ENCODE measurements at regions not wholly inside any gene's neighbourhood (a gene's known extent, or its start where the extent isn't known, plus 50 kb on each side); places are given as distances from the start of the nearest gene placed in this dataset.

GRCh38 chr12:125220404-125221273 is 155.4 kb downstream of the AACS start:
- in situ Hi-C loops (cut with HindIII; ENCODE audit: low pct_ligation_motif_present, low pct_unique_long_range_greater_than_20kb, low sequenced_read_pairs) = no loop called here
- no peak for DNase-seq

DNA sequence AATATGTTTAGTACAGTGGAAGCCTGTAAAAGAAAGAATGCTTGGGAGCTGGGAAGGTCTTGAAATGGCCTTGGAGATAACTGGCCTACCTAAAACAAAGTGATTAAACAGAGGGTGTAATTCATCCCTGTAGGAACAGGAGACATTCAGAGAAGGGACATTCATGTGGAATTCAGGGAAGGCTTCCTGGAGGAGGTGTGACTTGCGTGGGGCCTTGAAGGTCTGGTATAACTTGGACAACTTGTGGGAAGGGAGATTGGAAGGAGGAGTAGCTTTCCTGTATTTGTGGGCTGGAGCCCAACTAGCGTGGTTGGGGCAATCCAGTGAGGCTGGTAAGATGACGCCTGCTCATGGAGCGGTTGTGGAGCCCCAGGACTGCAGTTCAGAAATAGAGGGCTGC is 156.4 kb downstream of the AACS start:
- in situ Hi-C loops (cut with HindIII; ENCODE audit: low pct_ligation_motif_present, low pct_unique_long_range_greater_than_20kb, low sequenced_read_pairs) = no loop called here
- DNase-seq = no peak

DNA sequence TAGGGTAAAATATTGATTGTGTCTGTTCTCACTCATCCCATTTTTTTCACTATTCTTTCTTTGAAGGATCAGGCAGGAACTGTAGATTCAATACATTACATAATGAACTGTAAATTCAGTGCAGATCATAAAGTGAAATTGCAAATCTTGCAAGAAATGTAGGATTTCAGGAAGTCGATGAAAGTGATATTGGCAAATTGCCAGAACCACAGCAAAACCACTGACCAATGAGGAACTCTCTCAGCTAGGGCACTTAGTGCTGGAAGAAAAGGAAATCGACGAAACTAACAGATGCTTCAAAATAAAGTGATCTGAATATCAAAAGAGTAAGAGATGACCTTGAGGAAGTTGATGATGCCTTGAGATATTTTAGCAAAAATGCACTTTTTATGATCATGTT is 157.6 kb downstream of the AACS start:
- in situ Hi-C loops (cut with HindIII; ENCODE audit: low pct_ligation_motif_present, low pct_unique_long_range_greater_than_20kb, low sequenced_read_pairs) = no loop called here
- no peak for DNase-seq

DNA sequence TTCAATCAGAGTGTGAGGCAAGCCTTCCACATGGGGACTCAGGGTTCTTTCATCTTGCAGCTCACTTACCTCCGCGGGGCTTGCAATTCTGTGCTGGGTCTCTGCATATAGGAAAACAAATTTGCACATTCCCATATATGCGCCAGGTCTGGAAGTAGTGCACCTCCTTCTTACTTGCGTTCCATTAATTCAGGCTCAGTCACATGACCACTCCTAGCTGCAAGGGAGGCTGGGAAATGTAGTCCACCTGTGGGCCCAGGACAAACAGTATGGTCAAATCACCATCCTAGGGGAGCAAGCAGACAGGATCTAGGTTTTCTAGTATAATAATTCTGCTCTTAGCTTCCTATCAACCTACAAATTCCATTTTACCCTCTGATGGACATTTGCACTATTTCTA is 160.4 kb downstream of the AACS start:
- no peak for DNase-seq
- in situ Hi-C loops (cut with HindIII; ENCODE audit: low pct_ligation_motif_present, low pct_unique_long_range_greater_than_20kb, low sequenced_read_pairs) = no loop called here

DNA sequence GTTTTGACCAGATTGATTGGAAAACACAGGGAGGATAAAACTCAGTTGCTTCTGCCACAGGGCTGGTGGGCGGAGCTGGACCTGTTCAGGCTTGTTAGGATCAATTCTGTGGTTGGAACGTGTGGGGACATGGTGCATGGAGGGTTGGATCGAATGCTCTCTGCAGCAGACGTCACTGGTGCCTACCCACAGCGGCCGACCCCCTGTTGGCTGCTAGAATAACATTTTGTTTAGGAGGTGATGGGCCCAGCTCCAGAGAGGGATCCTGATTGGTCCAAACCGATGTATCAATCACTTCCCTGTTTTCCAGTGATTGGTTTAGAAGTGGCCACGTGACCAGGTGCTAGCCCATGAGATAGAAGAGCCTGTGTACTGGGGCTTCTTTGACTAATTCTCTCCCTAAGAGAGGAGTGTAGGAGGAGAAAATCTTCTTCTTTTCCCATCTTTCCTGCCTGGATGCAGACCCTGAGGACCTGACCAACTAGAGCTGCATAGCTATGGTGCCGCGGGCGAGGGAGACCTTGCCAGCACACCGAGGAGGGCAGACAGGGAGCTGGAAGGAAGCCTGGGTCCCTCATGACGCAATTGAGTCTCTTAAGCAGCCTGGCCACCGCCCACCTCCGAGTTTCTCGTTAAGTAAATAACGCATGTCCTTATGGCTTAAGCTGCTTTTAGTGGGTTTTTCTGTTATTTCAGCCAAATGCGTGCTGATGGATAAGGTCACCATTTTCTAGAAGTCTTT is 163.5 kb downstream of the AACS start:
- no peak for DNase-seq
- in situ Hi-C loops (cut with HindIII; ENCODE audit: low pct_ligation_motif_present, low pct_unique_long_range_greater_than_20kb, low sequenced_read_pairs) = no loop called here

GRCh38 chr12:125229878-125230530 is 164.8 kb downstream of the AACS start:
- in situ Hi-C loops (cut with HindIII; ENCODE audit: low pct_ligation_motif_present, low pct_unique_long_range_greater_than_20kb, low sequenced_read_pairs) = no loop called here
- DNase-seq = no peak

DNA sequence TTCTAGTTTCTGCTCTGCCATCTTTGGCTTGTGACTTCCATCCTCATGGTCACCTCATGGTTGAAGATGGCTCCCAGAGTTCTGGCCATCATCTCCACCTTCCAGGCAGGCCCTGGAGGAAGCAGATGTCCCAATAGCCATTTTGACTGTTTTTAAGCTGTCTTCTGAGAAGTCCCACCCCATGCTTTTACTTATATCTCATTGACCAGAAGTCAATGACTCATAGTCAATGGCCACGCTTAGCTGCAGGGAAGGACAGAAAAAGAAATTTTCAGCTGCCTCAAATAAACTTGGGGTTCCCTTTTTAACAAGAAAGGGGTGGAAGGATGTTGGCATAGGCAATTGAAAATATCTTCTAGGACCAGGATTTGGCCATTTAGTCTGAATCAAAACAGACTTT is 168.1 kb downstream of the AACS start:
- no peak for DNase-seq
- in situ Hi-C loops (cut with HindIII; ENCODE audit: low pct_ligation_motif_present, low pct_unique_long_range_greater_than_20kb, low sequenced_read_pairs) = no loop called here

- DNase-seq = no peak
- in situ Hi-C loops (cut with HindIII; ENCODE audit: low pct_ligation_motif_present, low pct_unique_long_range_greater_than_20kb, low sequenced_read_pairs) = no loop called here
Observed at GRCh38 chr12:125239563-125239962, 174.3 kb downstream of the AACS start.

GRCh38 chr12:125240717-125241116 is 175.5 kb downstream of the AACS start:
- in situ Hi-C loops (cut with HindIII; ENCODE audit: low pct_ligation_motif_present, low pct_unique_long_range_greater_than_20kb, low sequenced_read_pairs) = no loop called here
- no peak for DNase-seq

DNA sequence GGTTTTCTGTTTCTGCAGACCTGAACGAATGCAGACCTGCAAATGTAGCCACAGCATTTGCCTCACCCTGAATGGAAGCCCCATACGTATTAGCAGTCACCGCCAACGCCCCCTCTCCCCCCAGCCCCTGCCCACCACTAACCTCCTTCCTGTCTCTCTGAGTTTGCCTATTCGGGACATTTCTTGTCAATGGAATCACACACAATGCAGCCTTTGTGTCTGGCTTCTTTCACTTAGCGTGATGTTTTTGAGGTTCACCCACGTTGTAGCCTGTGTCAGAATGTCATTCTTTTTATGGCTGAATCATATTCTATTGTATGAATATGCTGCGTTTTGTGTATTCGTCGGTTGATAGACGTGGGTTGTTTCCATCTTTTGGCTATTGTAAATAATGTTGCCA is 178.6 kb downstream of the AACS start:
- in situ Hi-C loops (cut with HindIII; ENCODE audit: low pct_ligation_motif_present, low pct_unique_long_range_greater_than_20kb, low sequenced_read_pairs) = no loop called here
- DNase-seq = no peak

DNA sequence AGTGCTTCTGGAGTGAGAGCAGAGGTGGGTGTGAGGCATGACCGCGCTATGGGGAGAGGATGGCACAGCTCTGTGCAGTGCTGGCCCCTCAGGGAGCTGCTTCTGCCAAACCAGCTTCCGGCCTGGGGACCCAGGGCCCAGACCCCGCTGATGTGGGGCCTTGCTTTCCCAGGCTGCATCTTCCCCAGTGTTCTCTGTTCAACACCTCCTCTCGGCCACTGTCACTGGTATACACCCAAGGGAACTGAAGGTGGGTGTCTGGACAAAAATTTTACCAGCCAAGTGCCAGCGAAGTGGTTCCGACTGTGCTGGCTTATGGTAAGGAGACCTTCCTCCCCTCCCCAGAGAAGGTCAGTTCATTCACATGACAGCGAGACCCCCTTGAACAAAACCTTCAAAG is 179.1 kb downstream of the AACS start:
- no peak for DNase-seq
- in situ Hi-C loops (cut with HindIII; ENCODE audit: low pct_ligation_motif_present, low pct_unique_long_range_greater_than_20kb, low sequenced_read_pairs) = no loop called here

GRCh38 chr12:125245581-125246557 is 180.6 kb downstream of the AACS start:
- DNase-seq = no peak
- in situ Hi-C loops (cut with HindIII; ENCODE audit: low pct_ligation_motif_present, low pct_unique_long_range_greater_than_20kb, low sequenced_read_pairs) = no loop called here

DNA sequence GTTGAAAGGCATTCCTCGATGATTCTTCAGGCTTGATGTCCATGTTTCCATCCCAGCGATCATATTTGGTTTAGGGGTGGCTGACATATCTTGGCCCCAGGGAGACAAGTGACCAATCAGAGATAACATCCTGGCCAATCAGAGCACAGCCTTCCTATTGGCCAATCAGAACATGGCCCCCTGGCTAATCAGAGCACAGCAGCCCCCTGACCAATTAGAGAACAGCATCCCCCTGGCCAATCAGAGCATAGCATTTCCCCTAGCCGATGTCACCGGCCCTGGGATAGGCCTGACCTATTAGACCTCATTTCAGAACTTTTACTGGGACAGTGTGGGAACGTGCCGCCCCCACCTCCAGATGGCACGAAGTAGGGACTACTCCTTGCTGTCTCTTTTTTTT is 182.2 kb downstream of the AACS start:
- no peak for DNase-seq
- in situ Hi-C loops (cut with HindIII; ENCODE audit: low pct_ligation_motif_present, low pct_unique_long_range_greater_than_20kb, low sequenced_read_pairs) = no loop called here

GRCh38 chr12:125249066-125249824 is 184.0 kb downstream of the AACS start:
- in situ Hi-C loops (cut with HindIII; ENCODE audit: low pct_ligation_motif_present, low pct_unique_long_range_greater_than_20kb, low sequenced_read_pairs) = no loop called here
- no peak for DNase-seq

- in situ Hi-C loops (cut with HindIII; ENCODE audit: low pct_ligation_motif_present, low pct_unique_long_range_greater_than_20kb, low sequenced_read_pairs) = no loop called here
- no peak for DNase-seq
Observed at GRCh38 chr12:125249932-125250331, 184.7 kb downstream of the AACS start.

DNA sequence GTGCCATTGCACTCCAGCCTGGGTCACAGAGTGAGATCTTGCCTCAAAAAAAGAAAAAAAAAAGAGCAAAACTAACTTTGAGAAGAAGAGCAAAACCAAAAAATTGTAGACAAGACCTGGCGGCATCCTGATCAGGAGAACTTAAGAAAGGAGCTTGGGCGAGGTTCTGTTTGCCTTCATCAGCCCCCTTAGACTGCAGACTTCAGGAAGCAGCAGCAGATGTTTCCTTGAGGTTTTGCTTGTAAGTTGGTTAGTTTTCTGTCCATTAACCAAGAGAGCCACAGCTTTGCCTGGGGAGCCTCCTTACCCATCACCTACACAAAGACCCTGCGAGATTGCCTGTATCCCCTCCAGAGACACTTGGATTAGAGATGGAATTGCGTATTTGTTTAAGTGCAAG is 189.0 kb downstream of the AACS start:
- in situ Hi-C loops (cut with HindIII; ENCODE audit: low pct_ligation_motif_present, low pct_unique_long_range_greater_than_20kb, low sequenced_read_pairs) = no loop called here
- DNase-seq = no peak

DNA sequence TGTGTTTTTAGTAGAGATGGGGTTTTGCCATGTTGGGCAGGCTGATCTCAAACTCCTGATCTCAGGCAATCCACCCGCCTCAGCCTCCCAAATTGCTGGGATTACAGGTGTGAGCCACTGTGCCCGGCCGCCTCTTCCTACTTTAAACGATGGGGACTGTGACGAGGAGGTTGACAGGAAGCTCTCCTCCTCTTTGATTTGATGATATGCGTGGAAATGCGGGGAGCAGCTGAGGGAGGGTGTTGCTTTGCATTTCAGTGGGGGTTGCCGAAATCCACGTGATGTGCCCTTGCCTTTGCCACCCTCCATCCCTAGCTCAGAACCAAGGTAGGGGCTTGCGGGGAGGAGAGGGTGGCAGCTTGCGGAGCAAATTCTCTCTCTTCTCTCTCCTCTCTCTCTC is 189.6 kb downstream of the AACS start:
- in situ Hi-C loops (cut with HindIII; ENCODE audit: low pct_ligation_motif_present, low pct_unique_long_range_greater_than_20kb, low sequenced_read_pairs) = no loop called here
- no peak for DNase-seq

All from ACHN (cell line).